HL-60 (cell line): ENCODE measurements at regions not wholly inside any gene's neighbourhood (a gene's known extent, or its start where the extent isn't known, plus 50 kb on each side); places are given as distances from the start of the nearest gene placed in this dataset.

Source experiments
- CTCF ChIP-seq: IDR thresholded peaks from one replicate; pipeline ENCODE4 v1.5.1; 2011; ENCODE audit warnings: low read length, control low read depth, inconsistent platforms; ENCODE audit not compliant: insufficient read depth
- GABPA ChIP-seq: IDR thresholded peaks from 2 replicates; pipeline ENCODE4 v1.6.1; 2012; ENCODE audit warnings: low read depth
- POLR2AphosphoS5 ChIP-seq: IDR thresholded peaks from 2 replicates; pipeline ENCODE4 v1.6.1; 2012; ENCODE audit warnings: low read depth
- REST ChIP-seq: IDR thresholded peaks from 2 replicates; pipeline ENCODE4 v1.6.1; 2012; ENCODE audit warnings: low read depth; ENCODE audit not compliant: insufficient replicate concordance

GRCh38 chr15:92829875-92830274, 70.2 kb upstream of the CHD2 start:
- TF ChIP-seq CTCF, result no peak
- no peak for TF ChIP-seq REST
- TF ChIP-seq POLR2AphosphoS5, result no peak
- no peak for TF ChIP-seq GABPA
